COLO668 (cell line): ENCODE measurements at regions not wholly inside any gene's neighbourhood (a gene's known extent, or its start where the extent isn't known, plus 50 kb on each side); places are given as distances from the start of the nearest gene placed in this dataset.

Source experiments
- DNase-seq: peaks from one replicate; lab custom pipeline; 2025; ENCODE audit not compliant: unreplicated experiment; lab: John Stamatoyannopoulos, UW

GRCh38 chr2:225156853-225157451, 114.7 kb upstream of the DOCK10 start:
- DNase-seq = no peak

- DNase-seq = no peak
Observed at GRCh38 chr2:225140723-225141122, 98.5 kb upstream of the DOCK10 start.

- no peak for DNase-seq
Observed at GRCh38 chr2:225137971-225138370, 95.7 kb upstream of the DOCK10 start.

DNA sequence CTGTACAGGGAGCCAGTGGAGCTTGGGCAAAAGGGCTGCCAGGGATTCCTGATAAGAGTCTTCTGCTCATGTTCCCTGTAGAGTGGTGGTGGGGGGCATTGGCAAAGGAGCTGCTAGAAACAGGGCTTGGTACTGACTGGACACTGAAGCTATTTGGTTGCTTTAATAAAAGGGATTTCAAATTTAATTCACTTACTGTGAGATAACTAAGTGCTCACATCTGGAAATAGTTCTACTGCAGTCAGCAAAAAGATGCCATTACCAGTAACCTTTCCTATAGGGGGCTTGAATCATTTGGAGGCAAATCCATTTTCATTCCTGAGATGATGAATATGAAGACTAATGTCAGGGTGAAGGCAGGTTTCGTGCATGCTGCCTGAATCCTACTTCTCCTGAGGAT, 94.3 kb upstream of the DOCK10 start:
- no peak for DNase-seq

DNA sequence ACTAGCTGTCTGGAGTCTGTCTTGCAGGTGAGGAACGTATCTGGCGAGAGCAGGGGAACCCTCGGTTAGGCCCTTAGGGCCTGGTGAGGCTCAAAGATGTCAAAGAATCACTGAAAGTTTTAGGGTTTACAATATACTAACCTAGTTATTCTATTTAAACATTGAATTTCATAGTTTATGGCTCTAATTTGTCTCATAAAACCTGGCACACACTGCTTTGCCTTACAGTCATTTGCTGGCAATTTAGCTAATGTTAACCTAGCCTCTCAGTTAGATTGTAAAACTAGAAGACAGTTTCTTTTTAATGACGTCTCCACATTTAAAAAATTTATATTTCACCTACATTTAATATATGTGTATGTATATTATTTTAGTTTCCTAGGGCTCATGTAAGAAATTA, 89.6 kb upstream of the DOCK10 start:
- no peak for DNase-seq

GRCh38 chr2:225130093-225130492, 87.8 kb upstream of the DOCK10 start:
- DNase-seq = no peak

DNA sequence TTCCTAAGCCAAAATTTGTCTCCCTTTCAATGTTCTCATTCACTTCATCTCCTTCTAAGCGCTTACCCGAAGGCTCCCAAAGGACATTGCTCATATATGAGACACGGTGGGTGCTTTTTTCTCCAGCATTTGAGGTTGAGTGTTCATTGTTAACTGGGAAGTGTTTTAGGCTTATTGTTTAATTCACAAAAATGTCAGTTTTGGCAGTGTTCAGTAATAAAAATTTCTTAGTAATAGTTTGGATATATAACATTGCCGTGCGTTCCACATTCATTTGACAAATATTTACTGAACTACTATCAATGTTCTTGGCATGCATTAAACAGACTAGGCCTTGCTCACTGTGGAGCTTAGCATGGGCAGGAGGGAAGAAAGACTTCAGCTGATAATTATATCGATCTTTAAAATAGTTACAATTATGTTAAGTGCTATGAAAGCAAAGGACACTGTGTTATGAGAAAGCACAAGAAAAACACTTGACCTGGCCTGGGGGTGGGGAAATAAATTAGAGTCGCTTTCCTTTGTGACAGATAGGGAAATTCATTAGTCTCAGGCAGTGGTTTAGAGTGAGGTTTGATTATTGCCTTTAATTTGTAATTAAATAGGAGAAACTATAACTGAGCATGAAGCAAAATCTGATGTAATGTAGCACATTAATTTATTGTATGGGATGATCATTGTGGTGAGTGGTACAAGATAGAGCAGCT, 82.2 kb upstream of the DOCK10 start:
- DNase-seq = no peak

- DNase-seq = peak; percentile 12
Observed at GRCh38 chr2:225122583-225123486, 80.6 kb upstream of the DOCK10 start.

- no peak for DNase-seq
Observed at GRCh38 chr2:225122007-225122406, 79.7 kb upstream of the DOCK10 start.

- peak; percentile 8 for DNase-seq
Observed at GRCh38 chr2:225120186-225120585, 77.9 kb upstream of the DOCK10 start.

- DNase-seq = no peak
Observed at GRCh38 chr2:225117051-225117716, 74.9 kb upstream of the DOCK10 start.

- DNase-seq = no peak
Observed at GRCh38 chr2:225114786-225115323, 72.6 kb upstream of the DOCK10 start.

- DNase-seq = no peak
Observed at GRCh38 chr2:225113371-225114015, 71.2 kb upstream of the DOCK10 start.

DNA sequence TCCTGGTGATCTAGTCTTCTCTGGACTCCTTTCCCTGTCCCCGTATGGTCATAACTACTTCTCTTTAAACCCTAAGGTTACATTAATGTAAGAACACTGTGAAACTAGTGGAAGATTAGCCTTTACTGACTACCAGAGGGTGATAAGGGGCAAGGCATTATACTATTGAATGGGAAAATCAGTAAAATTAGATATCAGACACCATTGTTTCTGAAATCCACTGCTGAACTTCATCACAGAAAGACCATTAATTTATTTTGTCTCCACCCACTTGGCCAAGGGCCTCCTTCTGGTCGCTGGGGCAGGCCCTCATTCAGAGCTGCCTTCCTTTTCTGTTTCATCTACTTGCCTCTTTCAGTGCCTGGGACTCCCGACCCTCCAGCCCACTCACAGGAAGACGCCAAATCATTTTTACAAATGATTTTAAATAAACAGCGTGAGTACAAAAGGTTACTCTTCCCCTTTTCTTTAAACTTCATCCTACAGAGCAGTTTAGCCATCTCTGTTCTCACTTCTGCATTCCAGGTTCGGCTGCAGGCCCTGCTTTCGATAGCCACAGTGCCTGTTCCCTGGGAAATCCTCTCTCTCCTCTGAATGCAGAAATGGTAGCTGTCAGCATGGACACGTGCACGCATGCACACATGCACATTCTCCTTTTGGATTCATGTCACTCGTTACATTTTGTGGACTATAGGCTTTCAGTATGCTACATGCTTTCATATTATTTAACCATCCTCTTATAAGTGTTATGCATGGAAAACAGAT, 70.3 kb upstream of the DOCK10 start:
- DNase-seq = no peak

DNA sequence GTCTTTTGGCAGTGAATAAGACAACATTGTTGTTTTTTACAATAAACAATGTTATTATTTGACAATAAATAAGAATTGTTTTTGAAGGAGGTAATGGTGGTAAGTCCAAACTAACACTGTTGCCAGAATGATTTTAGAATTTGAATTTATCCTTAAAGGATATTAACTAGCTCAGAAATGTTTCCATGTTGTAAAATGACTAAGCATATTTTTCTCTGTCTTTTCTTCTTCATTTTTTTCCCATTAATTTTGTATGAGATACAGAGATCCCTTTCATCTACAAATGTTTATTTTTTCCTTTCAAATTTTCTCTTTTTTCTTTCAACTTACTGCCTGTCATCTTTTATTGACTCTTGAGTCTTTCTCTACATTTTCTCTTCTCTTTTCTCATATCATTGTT, 66.5 kb upstream of the DOCK10 start:
- no peak for DNase-seq

- no peak for DNase-seq
Observed at GRCh38 chr2:225104971-225105370, 62.7 kb upstream of the DOCK10 start.

DNA sequence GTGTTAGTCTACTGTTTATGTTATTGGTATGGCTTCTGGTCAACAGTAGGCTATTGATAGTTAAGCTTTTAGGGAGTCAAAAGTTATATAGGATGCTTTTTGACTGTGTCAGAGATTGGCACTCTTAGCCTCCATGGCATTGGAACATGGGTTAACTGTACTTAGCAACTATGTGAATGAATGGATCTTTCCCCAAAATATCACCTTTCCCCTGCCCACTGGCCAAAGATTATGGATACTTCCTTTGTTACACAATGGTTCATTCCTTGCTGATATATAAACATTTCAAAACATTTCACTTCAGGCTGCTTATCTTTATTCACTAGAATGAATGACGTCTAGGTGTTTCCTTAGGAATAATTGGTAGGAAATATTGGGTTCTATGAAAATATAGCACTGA, 62.1 kb upstream of the DOCK10 start:
- no peak for DNase-seq

- no peak for DNase-seq
Observed at GRCh38 chr2:225103737-225104141, 61.5 kb upstream of the DOCK10 start.

- DNase-seq = no peak
Observed at GRCh38 chr2:225100856-225101294, 58.6 kb upstream of the DOCK10 start.

GRCh38 chr2:225100269-225100668, 58.0 kb upstream of the DOCK10 start:
- DNase-seq = no peak
